GM12878 (cell line): ENCODE measurements at regions not wholly inside any gene's neighbourhood (a gene's known extent, or its start where the extent isn't known, plus 50 kb on each side); places are given as distances from the start of the nearest gene placed in this dataset.
"Not testable (repeated sequence)": the region's sequence is repeated elsewhere in the genome, so short reads cannot be mapped to it uniquely, and the experiment has no call there.

ENCODE experiments used
- CHD4 ChIP-seq: fragments of 200-600 bp; sonication (generic); IDR thresholded peaks from 2 replicates; pipeline ENCODE4 v1.6.1; 2016; ENCODE audit warnings: mild to moderate bottlenecking
- EZH2 ChIP-seq: IDR thresholded peaks from 2 replicates; pipeline ENCODE4 v1.6.1; 2012; ENCODE audit warnings: low read depth, mild to moderate bottlenecking, control low read depth, inconsistent platforms, low read length, borderline replicate concordance; ENCODE audit not compliant: control insufficient read depth
- NR2C2 ChIP-seq: IDR thresholded peaks from 2 replicates; pipeline ENCODE4 v1.6.1; 2011; ENCODE audit warnings: borderline replicate concordance, low read depth; ENCODE audit not compliant: control insufficient read depth, insufficient read length
- POLR2A ChIP-seq: IDR thresholded peaks from 2 replicates; pipeline ENCODE4 v1.6.1; 2011; ENCODE audit warnings: low read depth, mild to moderate bottlenecking, low read length
- TF ChIP-seq, protein P1 (sequence below), 3 experiments: IDR thresholded peaks in 2 of 3; conservative IDR thresholded peaks in 1 of 3; 2 replicates each; pipeline ENCODE4 v1.5.1; 2011; ENCODE audit warnings: low read depth in 3 of 3, low read length in 3 of 3, mild to moderate bottlenecking in 3 of 3, control low read depth in 2 of 3, moderate library complexity in 2 of 3, inconsistent platforms in 1 of 3, mixed read lengths in 1 of 3; ENCODE audit not compliant: control insufficient read depth in 2 of 3, insufficient read depth in 1 of 3; ENCODE audit errors: extremely low read depth in 1 of 3
- TF ChIP-seq, protein P2 (sequence below): IDR thresholded peaks from 2 replicates; pipeline ENCODE4 v1.6.1; 2011; ENCODE audit warnings: borderline replicate concordance, low read depth, mild to moderate bottlenecking, moderate library complexity, low read length; ENCODE audit not compliant: insufficient read depth, poor library complexity, severe bottlenecking

DNA sequence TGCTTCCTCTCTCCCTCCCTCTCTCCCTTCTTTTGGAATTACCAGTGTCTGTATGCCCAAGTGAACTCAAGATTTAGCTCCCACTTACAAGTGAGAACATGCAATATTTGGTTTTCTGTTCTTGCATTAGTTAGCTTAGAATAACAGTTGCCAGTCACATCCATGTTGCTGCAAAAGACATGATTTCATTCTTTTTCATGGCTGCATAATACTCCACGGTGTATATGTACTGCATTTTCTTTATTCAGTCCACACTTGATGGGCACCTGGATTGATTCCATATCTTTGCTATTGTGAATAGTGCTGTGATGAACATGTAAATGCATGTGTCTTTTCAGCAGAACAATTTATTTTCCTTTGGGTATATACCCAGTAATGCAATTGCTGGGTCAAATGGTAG is 97.5 kb upstream of the GRAMD1B start:
- TF ChIP-seq CHD4, NR2C2, EZH2, POLR2A: not testable (repeated sequence)
- TF ChIP-seq, protein P1, sequence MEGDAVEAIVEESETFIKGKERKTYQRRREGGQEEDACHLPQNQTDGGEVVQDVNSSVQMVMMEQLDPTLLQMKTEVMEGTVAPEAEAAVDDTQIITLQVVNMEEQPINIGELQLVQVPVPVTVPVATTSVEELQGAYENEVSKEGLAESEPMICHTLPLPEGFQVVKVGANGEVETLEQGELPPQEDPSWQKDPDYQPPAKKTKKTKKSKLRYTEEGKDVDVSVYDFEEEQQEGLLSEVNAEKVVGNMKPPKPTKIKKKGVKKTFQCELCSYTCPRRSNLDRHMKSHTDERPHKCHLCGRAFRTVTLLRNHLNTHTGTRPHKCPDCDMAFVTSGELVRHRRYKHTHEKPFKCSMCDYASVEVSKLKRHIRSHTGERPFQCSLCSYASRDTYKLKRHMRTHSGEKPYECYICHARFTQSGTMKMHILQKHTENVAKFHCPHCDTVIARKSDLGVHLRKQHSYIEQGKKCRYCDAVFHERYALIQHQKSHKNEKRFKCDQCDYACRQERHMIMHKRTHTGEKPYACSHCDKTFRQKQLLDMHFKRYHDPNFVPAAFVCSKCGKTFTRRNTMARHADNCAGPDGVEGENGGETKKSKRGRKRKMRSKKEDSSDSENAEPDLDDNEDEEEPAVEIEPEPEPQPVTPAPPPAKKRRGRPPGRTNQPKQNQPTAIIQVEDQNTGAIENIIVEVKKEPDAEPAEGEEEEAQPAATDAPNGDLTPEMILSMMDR (IDR thresholded peaks at IDR 0.05 in 2 of 3, conservative IDR thresholded peaks at IDR 0.05 in 1 of 3; ENCODE audit: control insufficient read depth in 2 of 3, extremely low read depth in 1 of 3, insufficient read depth in 1 of 3, low read depth in 3 of 3, low read length in 3 of 3), result not testable (repeated sequence)
- TF ChIP-seq, protein P2, sequence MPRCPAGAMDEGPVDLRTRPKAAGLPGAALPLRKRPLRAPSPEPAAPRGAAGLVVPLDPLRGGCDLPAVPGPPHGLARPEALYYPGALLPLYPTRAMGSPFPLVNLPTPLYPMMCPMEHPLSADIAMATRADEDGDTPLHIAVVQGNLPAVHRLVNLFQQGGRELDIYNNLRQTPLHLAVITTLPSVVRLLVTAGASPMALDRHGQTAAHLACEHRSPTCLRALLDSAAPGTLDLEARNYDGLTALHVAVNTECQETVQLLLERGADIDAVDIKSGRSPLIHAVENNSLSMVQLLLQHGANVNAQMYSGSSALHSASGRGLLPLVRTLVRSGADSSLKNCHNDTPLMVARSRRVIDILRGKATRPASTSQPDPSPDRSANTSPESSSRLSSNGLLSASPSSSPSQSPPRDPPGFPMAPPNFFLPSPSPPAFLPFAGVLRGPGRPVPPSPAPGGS, result not testable (repeated sequence)
